Stimulated activated CD4-positive, alpha-beta T cell treated with anti-CD3 and anti-CD28 coated beads, Interleukin-4, amount 100 ng/mL, for 48 hours (primary cell): ENCODE measurements at regions not wholly inside any gene's neighbourhood (a gene's known extent, or its start where the extent isn't known, plus 50 kb on each side); places are given as distances from the start of the nearest gene placed in this dataset.
"Not testable (repeated sequence)": the region's sequence is repeated elsewhere in the genome, so short reads cannot be mapped to it uniquely, and the experiment has no call there.

Experiments
- DNase-seq, 2 donors: peaks; one replicate each; pipeline ENCODE4 v3.0.0-alpha.2; 2020; ENCODE audit warnings: low read depth in 2 of 2

GRCh38 chr4:129676934-129677333 lies 581.0 kb downstream of the C4orf33 start:
- no peak for DNase-seq

- DNase-seq = no peak
Observed at GRCh38 chr4:129682586-129682985, 586.6 kb downstream of the C4orf33 start.

- DNase-seq = no peak
Observed at GRCh38 chr4:129707949-129708348, 612.0 kb downstream of the C4orf33 start.

GRCh38 chr4:129708784-129709183 lies 612.8 kb downstream of the C4orf33 start:
- DNase-seq = no peak

- DNase-seq = no peak
Observed at GRCh38 chr4:129738175-129738574, 642.2 kb downstream of the C4orf33 start.

GRCh38 chr4:129747756-129748155 lies 651.8 kb downstream of the C4orf33 start:
- DNase-seq = no peak

- DNase-seq = no peak
Observed at GRCh38 chr4:129748991-129749390, 653.0 kb downstream of the C4orf33 start.

- no peak for DNase-seq
Observed at GRCh38 chr4:129751646-129752045, 655.7 kb downstream of the C4orf33 start.

- DNase-seq = no peak
Observed at GRCh38 chr4:129783596-129783995, 687.6 kb downstream of the C4orf33 start.

GRCh38 chr4:129788486-129788885 lies 692.5 kb downstream of the C4orf33 start:
- DNase-seq = no peak

- no peak for DNase-seq
Observed at GRCh38 chr4:129804461-129804981, 708.6 kb downstream of the C4orf33 start.

GRCh38 chr4:129806986-129807385 lies 711.0 kb downstream of the C4orf33 start:
- no peak for DNase-seq

- DNase-seq = no peak
Observed at GRCh38 chr4:129808242-129808641, 712.3 kb downstream of the C4orf33 start.

- DNase-seq = no peak
Observed at GRCh38 chr4:129821073-129821472, 725.1 kb downstream of the C4orf33 start.

GRCh38 chr4:129821963-129822362 lies 726.0 kb downstream of the C4orf33 start:
- no peak for DNase-seq

- no peak for DNase-seq
Observed at GRCh38 chr4:129822701-129823100, 726.7 kb downstream of the C4orf33 start.

- no peak for DNase-seq
Observed at GRCh38 chr4:129823105-129823504, 727.2 kb downstream of the C4orf33 start.

GRCh38 chr4:129829373-129829772 lies 733.4 kb downstream of the C4orf33 start:
- no peak for DNase-seq

- no peak for DNase-seq
Observed at GRCh38 chr4:129839687-129840086, 743.7 kb downstream of the C4orf33 start.

GRCh38 chr4:129842096-129842495 lies 746.1 kb downstream of the C4orf33 start:
- no peak for DNase-seq

GRCh38 chr4:129852434-129852833 lies 756.5 kb downstream of the C4orf33 start:
- DNase-seq = no peak

GRCh38 chr4:129853685-129854467 lies 757.9 kb downstream of the C4orf33 start:
- not testable (repeated sequence) for DNase-seq

- no peak for DNase-seq
Observed at GRCh38 chr4:129862461-129862860, 766.5 kb downstream of the C4orf33 start.

GRCh38 chr4:129863206-129863605 lies 767.3 kb downstream of the C4orf33 start:
- DNase-seq = no peak
